ENCODE measurements at regions not wholly inside any gene's neighbourhood (a gene's known extent, or its start where the extent isn't known, plus 50 kb on each side); places are given as distances from the start of the nearest gene placed in this dataset.

DNA sequence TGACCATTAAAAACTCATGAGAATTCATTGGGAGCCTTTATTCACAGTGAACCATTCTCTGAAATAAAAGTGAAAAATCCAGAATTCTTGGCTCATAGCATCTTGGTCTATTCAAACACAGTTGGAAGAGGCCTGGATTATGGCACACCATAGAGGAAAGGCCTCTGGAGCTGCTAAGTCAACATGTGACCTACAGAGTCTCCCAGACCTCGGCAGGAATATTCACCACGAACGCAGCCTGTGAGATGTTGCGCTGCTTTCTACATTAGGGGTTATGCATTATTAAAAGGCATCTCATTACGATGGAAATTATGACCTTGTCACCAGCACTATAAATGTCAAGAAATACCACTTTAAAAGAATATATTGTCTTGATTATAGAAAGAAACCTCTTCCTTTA, 132.6 kb downstream of the EFNB2 start (continued):
- TF ChIP-seq CEBPB (IDR thresholded peaks at IDR 0.05; ENCODE audit: low read depth, low read length) (no peak), KDM4A (IDR thresholded peaks at IDR 0.05; ENCODE audit: low read depth, low read length, severe bottlenecking) (no peak), EZH2 (IDR thresholded peaks at IDR 0.05; ENCODE audit: low read depth, low read length, severe bottlenecking) (no peak), BACH1 (IDR thresholded peaks at IDR 0.05; ENCODE audit: low read length) (no peak)
